Stimulated activated CD8-positive, alpha-beta memory T cell treated with anti-CD3 and anti-CD28 coated beads, Interleukin-15, amount 100 ng/mL, for 1 hour (primary cell): ENCODE measurements at regions not wholly inside any gene's neighbourhood (a gene's known extent, or its start where the extent isn't known, plus 50 kb on each side); places are given as distances from the start of the nearest gene placed in this dataset.

Experiments used
- DNase-seq: peaks from one replicate; pipeline ENCODE4 v3.0.0-alpha.2; 2020; ENCODE audit warnings: low read depth

GRCh38 chr12:66910366-66910974 is 231.6 kb upstream of the GRIP1 start:
- DNase-seq, result no peak

GRCh38 chr12:66915306-66915904 is 236.5 kb upstream of the GRIP1 start:
- no peak for DNase-seq

- no peak for DNase-seq
Observed at GRCh38 chr12:66916189-66916588, 237.3 kb upstream of the GRIP1 start.

- no peak for DNase-seq
Observed at GRCh38 chr12:66919466-66919865, 240.6 kb upstream of the GRIP1 start.

GRCh38 chr12:66920205-66920604 is 241.3 kb upstream of the GRIP1 start:
- no peak for DNase-seq

GRCh38 chr12:66921151-66921550 is 242.3 kb upstream of the GRIP1 start:
- DNase-seq, result no peak

- DNase-seq, result no peak
Observed at GRCh38 chr12:66925083-66925482, 246.2 kb upstream of the GRIP1 start.

GRCh38 chr12:66929121-66929520 is 250.2 kb upstream of the GRIP1 start:
- no peak for DNase-seq

GRCh38 chr12:66931091-66931490 is 252.2 kb upstream of the GRIP1 start:
- DNase-seq, result no peak

- DNase-seq, result no peak
Observed at GRCh38 chr12:66932126-66932525, 253.2 kb upstream of the GRIP1 start.

- no peak for DNase-seq
Observed at GRCh38 chr12:66934302-66935062, 255.6 kb upstream of the GRIP1 start.

- no peak for DNase-seq
Observed at GRCh38 chr12:66941150-66941549, 262.3 kb upstream of the GRIP1 start.

GRCh38 chr12:66942741-66943465 is 264.0 kb upstream of the GRIP1 start:
- no peak for DNase-seq

- DNase-seq, result no peak
Observed at GRCh38 chr12:66944365-66944764, 265.5 kb upstream of the GRIP1 start.

GRCh38 chr12:66945189-66945817 is 266.4 kb upstream of the GRIP1 start:
- DNase-seq, result no peak

GRCh38 chr12:66947119-66947518 is 268.2 kb upstream of the GRIP1 start:
- DNase-seq, result no peak

GRCh38 chr12:66952668-66953067 is 273.8 kb upstream of the GRIP1 start:
- DNase-seq, result no peak

- DNase-seq, result no peak
Observed at GRCh38 chr12:66956300-66956699, 277.4 kb upstream of the GRIP1 start.

GRCh38 chr12:66959276-66959675 is 280.4 kb upstream of the GRIP1 start:
- DNase-seq, result no peak

- DNase-seq, result no peak
Observed at GRCh38 chr12:66960006-66960405, 281.1 kb upstream of the GRIP1 start.

GRCh38 chr12:66960704-66961690 is 282.1 kb upstream of the GRIP1 start:
- no peak for DNase-seq
